Loucy (cell line): ENCODE measurements at regions not wholly inside any gene's neighbourhood (a gene's known extent, or its start where the extent isn't known, plus 50 kb on each side); places are given as distances from the start of the nearest gene placed in this dataset.

Experiments used
- CTCF ChIP-seq: fragments of 200-600 bp; sonication (generic); conservative IDR thresholded peaks from 2 replicates; pipeline ENCODE4 v1.5.1; 2014; ENCODE audit warnings: mild to moderate bottlenecking, antibody characterized with exemption, low read length
- EZH2phosphoT487 ChIP-seq: fragments of 200-600 bp; IDR thresholded peaks from 2 replicates; pipeline ENCODE4 v1.6.1; 2018; ENCODE audit warnings: antibody characterized with exemption, mild to moderate bottlenecking, moderate library complexity, borderline replicate concordance

- TF ChIP-seq CTCF (no peak), EZH2phosphoT487 (no peak)
Measured at GRCh38 chr7:24436131-24436920, 136.9 kb upstream of the PALS2 start.
